ENCODE measurements at regions not wholly inside any gene's neighbourhood (a gene's known extent, or its start where the extent isn't known, plus 50 kb on each side); places are given as distances from the start of the nearest gene placed in this dataset.

DNA sequence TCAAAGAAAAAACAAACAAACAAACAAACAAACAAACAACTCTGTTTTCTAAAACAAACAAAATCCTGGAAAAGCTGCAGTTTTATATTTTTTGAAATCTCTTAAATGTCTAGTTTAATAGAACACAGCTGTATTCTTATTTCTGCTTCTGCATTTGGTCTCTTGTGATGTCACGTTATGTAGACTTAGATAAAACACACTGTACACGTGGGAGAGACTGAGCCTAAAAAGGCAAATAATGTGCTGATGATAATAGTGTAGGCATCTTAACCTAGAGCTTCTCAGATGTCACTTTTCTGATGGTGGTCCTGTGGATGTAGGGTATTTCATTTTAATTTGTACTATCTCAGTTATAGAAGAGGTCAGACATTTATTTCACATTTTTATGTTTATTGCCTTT lies 261.7 kb downstream of the UTRN start:
- ChIA-PET CTCF (ENCODE audit: partially characterized antibody) (no interaction called here), POLR2A (ENCODE audit: partially characterized antibody) (no interaction called here)
- Histone ChIP-seq H3K27me3 (replicated peaks in 1 of 4; ENCODE audit: control insufficient read depth in 3 of 4, extremely low read depth in 1 of 4, insufficient read depth in 3 of 4, low read length in 3 of 4) (no peaks in the 10 kb centered on the region), H2BK120ac (replicated peaks; ENCODE audit: low read depth, low read length) (no peak overlapping the region), H3K23ac (ENCODE audit: insufficient read length) (no peak overlapping the region), H4K91ac (replicated peaks; ENCODE audit: insufficient read length, low read length) (no peak overlapping the region), H4K8ac (ENCODE audit: extremely low read depth, insufficient read depth, low read length) (no peak overlapping the region), H3K4me1 (replicated peaks in 1 of 4; ENCODE audit: control insufficient read depth in 3 of 4, insufficient read depth in 4 of 4, low read length in 3 of 4) (peaks cover 0 to 4% (median 1%) of the 10 kb centered on the region in 4 experiments; a peak in 2 of 7 replicates), H3K4ac (replicated peaks; ENCODE audit: insufficient read length, low read depth, low read length) (no peak overlapping the region), H2BK20ac (ENCODE audit: low read length) (no peak overlapping the region), H3K56ac (replicated peaks; ENCODE audit: insufficient read length, low read depth, low read length) (no peak overlapping the region), H3K79me1 (ENCODE audit: low read depth, low read length) (no peaks in the 10 kb centered on the region), H3K27ac (ENCODE audit: low read depth, low read length) (no peak overlapping the region), H3K23me2 (ENCODE audit: low read depth, low read length) (no peaks in the 10 kb centered on the region), H3K79me2 (ENCODE audit: control insufficient read depth in 1 of 2, insufficient read depth in 2 of 2, low read length in 2 of 2) (no peaks in the 10 kb centered on the region), H2AK5ac (ENCODE audit: low read depth, low read length) (no peak overlapping the region), H3K14ac (ENCODE audit: insufficient read length) (no peak overlapping the region), H3K9ac (replicated peaks in 1 of 4; ENCODE audit: extremely low read depth in 1 of 4, low read depth in 3 of 4, low read length in 3 of 4) (no peak overlapping the region), H3K18ac (ENCODE audit: extremely low read depth, low read length) (no peak overlapping the region), H3K4me2 (ENCODE audit: insufficient read depth in 1 of 2, low read depth in 2 of 2, low read length in 2 of 2) (no peak overlapping the region), H4K20me1 (replicated peaks in 1 of 2; ENCODE audit: control insufficient read depth in 1 of 2, insufficient read depth in 2 of 2, low read length in 2 of 2) (no peaks in the 10 kb centered on the region), H2BK12ac (ENCODE audit: low read depth, low read length) (no peak overlapping the region), H3K4me3 (ENCODE audit: extremely low read depth in 1 of 4, insufficient read depth in 2 of 4, low read depth in 3 of 4, low read length in 4 of 4) (no peak overlapping the region), H2AFZ (ENCODE audit: low read length) (no peak overlapping the region), H4K5ac (ENCODE audit: insufficient read length, low read depth, low read length) (no peak overlapping the region), H2BK15ac (ENCODE audit: low read length) (no peak overlapping the region), H3K36me3 (ENCODE audit: control insufficient read depth in 2 of 4, insufficient read depth in 4 of 4, low read length in 3 of 4) (peaks cover 0 to 23% (median 1%) of the 10 kb centered on the region in 4 experiments; a peak in 3 of 8 replicates), H2BK5ac (ENCODE audit: low read depth, low read length) (no peak overlapping the region), H3K9me3 (ENCODE audit: insufficient read depth in 2 of 2, low read depth in 1 of 2, low read length in 1 of 2) (no peaks in the 10 kb centered on the region)
- FAIRE-seq (no peak), DNase-seq (ENCODE audit: low read depth in 1 of 2, low spot score in 2 of 2) (no peak)
- WGBS, 2 experiments (ENCODE audit: extremely low coverage in 1 of 2, insufficient coverage in 1 of 2, insufficient read length in 1 of 2, insufficient replicate concordance in 2 of 2, low coverage in 1 of 2, low lambda C conversion rate in 2 of 2, missing lambda C conversion rate in 1 of 2) = 87% methylated on average over 2 of the region's 2 CpGs; no CpG with 5 or more reads in 1 of the 2 experiments
- TF ChIP-seq, protein P1, sequence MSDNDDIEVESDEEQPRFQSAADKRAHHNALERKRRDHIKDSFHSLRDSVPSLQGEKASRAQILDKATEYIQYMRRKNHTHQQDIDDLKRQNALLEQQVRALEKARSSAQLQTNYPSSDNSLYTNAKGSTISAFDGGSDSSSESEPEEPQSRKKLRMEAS (IDR thresholded peaks at IDR 0.05) = no peak
- TF ChIP-seq CHD1 (IDR thresholded peaks at IDR 0.05; ENCODE audit: low read depth, low read length) = no peak

Data from H1 (cell line).